Activated T-helper 17 cell treated with anti-CD3 and anti-CD28 coated beads, Interleukin-2, amount 50 U/mL, for 72 hours (primary cell): ENCODE measurements at regions not wholly inside any gene's neighbourhood (a gene's known extent, or its start where the extent isn't known, plus 50 kb on each side); places are given as distances from the start of the nearest gene placed in this dataset.
"Not testable (repeated sequence)": the region's sequence is repeated elsewhere in the genome, so short reads cannot be mapped to it uniquely, and the experiment has no call there.

Source experiments
- ATAC-seq: fragments of 150-1000 bp; cut with Tn5 transposase; replicated peaks from 2 replicates; pipeline ENCODE4 v1.10.0; 2021; ENCODE audit warnings: mild to moderate bottlenecking, moderate library complexity
- H3K27ac Mint-ChIP-seq: one replicate; pipeline ENCODE4 v1.8.0; 2022; ENCODE audit warnings: mixed read lengths
- H3K27me3 Mint-ChIP-seq: one replicate; pipeline ENCODE4 v1.8.0; 2022; ENCODE audit warnings: mixed read lengths
- H3K36me3 Mint-ChIP-seq: one replicate; pipeline ENCODE4 v1.8.0; 2022; ENCODE audit warnings: low read depth, mild to moderate bottlenecking, mixed read lengths
- H3K4me1 Mint-ChIP-seq: one replicate; pipeline ENCODE4 v1.8.0; 2022; ENCODE audit warnings: mixed read lengths
- H3K4me3 Mint-ChIP-seq: one replicate; pipeline ENCODE4 v1.8.0; 2022; ENCODE audit warnings: mild to moderate bottlenecking, mixed read lengths
- H3K9me3 Mint-ChIP-seq: one replicate; pipeline ENCODE4 v1.8.0; 2022; ENCODE audit warnings: mixed read lengths

- H3K4me1 Mint-ChIP-seq, H3K4me3 Mint-ChIP-seq, H3K27ac Mint-ChIP-seq, ATAC-seq, H3K27me3 Mint-ChIP-seq, H3K36me3 Mint-ChIP-seq: not testable (repeated sequence)
- H3K9me3 Mint-ChIP-seq: peaks cover 17% of the 10 kb centered on the region
Observed at GRCh38 chr1:81245084-81245715, 555.5 kb upstream of the ADGRL2 start.

GRCh38 chr1:81244612-81245011, 556.1 kb upstream of the ADGRL2 start:
- not testable (repeated sequence) for H3K27ac Mint-ChIP-seq, H3K4me1 Mint-ChIP-seq, H3K27me3 Mint-ChIP-seq, ATAC-seq, H3K4me3 Mint-ChIP-seq, H3K36me3 Mint-ChIP-seq
- peaks cover 17% of the 10 kb centered on the region for H3K9me3 Mint-ChIP-seq

GRCh38 chr1:81242103-81242502, 558.6 kb upstream of the ADGRL2 start:
- peaks cover 12% of the 10 kb centered on the region for H3K9me3 Mint-ChIP-seq
- ATAC-seq: no peak
- no peaks in the 10 kb centered on the region for H3K27me3 Mint-ChIP-seq
- H3K36me3 Mint-ChIP-seq: no peaks in the 10 kb centered on the region
- H3K27ac Mint-ChIP-seq: no peak overlapping the region
- no peak overlapping the region for H3K4me3 Mint-ChIP-seq
- H3K4me1 Mint-ChIP-seq: no peaks in the 10 kb centered on the region

GRCh38 chr1:81238129-81238528, 562.6 kb upstream of the ADGRL2 start:
- no peaks in the 10 kb centered on the region for H3K27me3 Mint-ChIP-seq
- H3K27ac Mint-ChIP-seq: no peak overlapping the region
- H3K4me1 Mint-ChIP-seq: no peaks in the 10 kb centered on the region
- no peak overlapping the region for H3K4me3 Mint-ChIP-seq
- ATAC-seq: no peak
- H3K9me3 Mint-ChIP-seq: no peaks in the 10 kb centered on the region
- no peaks in the 10 kb centered on the region for H3K36me3 Mint-ChIP-seq

GRCh38 chr1:81237473-81238089, 563.2 kb upstream of the ADGRL2 start:
- Mint-ChIP-seq H3K4me3 (no peak overlapping the region), H3K4me1 (no peaks in the 10 kb centered on the region), H3K9me3 (no peaks in the 10 kb centered on the region), H3K27ac (no peak overlapping the region), H3K36me3 (no peaks in the 10 kb centered on the region), H3K27me3 (no peaks in the 10 kb centered on the region)
- ATAC-seq: no peak

GRCh38 chr1:81234237-81234636, 566.5 kb upstream of the ADGRL2 start:
- no peak overlapping the region for H3K4me3 Mint-ChIP-seq
- no peaks in the 10 kb centered on the region for H3K9me3 Mint-ChIP-seq
- ATAC-seq: no peak
- H3K27me3 Mint-ChIP-seq: no peaks in the 10 kb centered on the region
- H3K4me1 Mint-ChIP-seq: no peaks in the 10 kb centered on the region
- H3K36me3 Mint-ChIP-seq: no peaks in the 10 kb centered on the region
- H3K27ac Mint-ChIP-seq: no peak overlapping the region

- Mint-ChIP-seq H3K9me3 (no peaks in the 10 kb centered on the region), H3K4me1 (no peaks in the 10 kb centered on the region), H3K36me3 (no peaks in the 10 kb centered on the region), H3K27me3 (no peaks in the 10 kb centered on the region), H3K4me3 (no peak overlapping the region), H3K27ac (no peak overlapping the region)
- no peak for ATAC-seq
Observed at GRCh38 chr1:81233591-81233990, 567.1 kb upstream of the ADGRL2 start.

- Mint-ChIP-seq H3K9me3 (no peaks in the 10 kb centered on the region), H3K27ac (no peak overlapping the region), H3K4me1 (no peaks in the 10 kb centered on the region), H3K36me3 (no peaks in the 10 kb centered on the region), H3K4me3 (no peak overlapping the region), H3K27me3 (no peaks in the 10 kb centered on the region)
- ATAC-seq: no peak
Observed at GRCh38 chr1:81232420-81232819, 568.3 kb upstream of the ADGRL2 start.

GRCh38 chr1:81231729-81232038, 569.0 kb upstream of the ADGRL2 start:
- no peak for ATAC-seq
- Mint-ChIP-seq H3K9me3 (no peaks in the 10 kb centered on the region), H3K36me3 (no peaks in the 10 kb centered on the region), H3K4me1 (no peaks in the 10 kb centered on the region), H3K27me3 (no peaks in the 10 kb centered on the region), H3K27ac (no peak overlapping the region), H3K4me3 (no peak overlapping the region)

GRCh38 chr1:81230983-81231728, 569.6 kb upstream of the ADGRL2 start:
- Mint-ChIP-seq H3K9me3 (no peaks in the 10 kb centered on the region), H3K4me3 (no peak overlapping the region), H3K36me3 (no peaks in the 10 kb centered on the region), H3K27ac (no peak overlapping the region), H3K4me1 (no peaks in the 10 kb centered on the region), H3K27me3 (no peaks in the 10 kb centered on the region)
- no peak for ATAC-seq

- no peak for ATAC-seq
- Mint-ChIP-seq H3K9me3 (peaks cover 3% of the 10 kb centered on the region), H3K27ac (no peak overlapping the region), H3K4me3 (no peak overlapping the region), H3K27me3 (no peaks in the 10 kb centered on the region), H3K36me3 (no peaks in the 10 kb centered on the region), H3K4me1 (no peaks in the 10 kb centered on the region)
Observed at GRCh38 chr1:81228926-81229325, 571.8 kb upstream of the ADGRL2 start.

GRCh38 chr1:81226603-81226928, 574.2 kb upstream of the ADGRL2 start:
- no peaks in the 10 kb centered on the region for H3K4me1 Mint-ChIP-seq

GRCh38 chr1:81225789-81226602, 574.7 kb upstream of the ADGRL2 start:
- ATAC-seq: no peak

More at GRCh38 chr1:81226603-81226928, 574.2 kb upstream of the ADGRL2 start:
- H3K4me3 Mint-ChIP-seq: no peak overlapping the region
- no peak overlapping the region for H3K27ac Mint-ChIP-seq
- no peaks in the 10 kb centered on the region for H3K36me3 Mint-ChIP-seq
- no peaks in the 10 kb centered on the region for H3K27me3 Mint-ChIP-seq
- ATAC-seq: no peak
- peaks cover 3% of the 10 kb centered on the region for H3K9me3 Mint-ChIP-seq

GRCh38 chr1:81224222-81224621, 576.5 kb upstream of the ADGRL2 start:
- H3K27me3 Mint-ChIP-seq: no peaks in the 10 kb centered on the region
- H3K4me1 Mint-ChIP-seq: no peaks in the 10 kb centered on the region
- H3K36me3 Mint-ChIP-seq: no peaks in the 10 kb centered on the region
- peaks cover 7% of the 10 kb centered on the region for H3K9me3 Mint-ChIP-seq
- no peak overlapping the region for H3K27ac Mint-ChIP-seq
- no peak for ATAC-seq
- no peak overlapping the region for H3K4me3 Mint-ChIP-seq

More at GRCh38 chr1:81225789-81226602, 574.7 kb upstream of the ADGRL2 start:
- Mint-ChIP-seq H3K9me3 (peaks cover 7% of the 10 kb centered on the region), H3K27me3 (no peaks in the 10 kb centered on the region), H3K27ac (no peak overlapping the region), H3K4me1 (no peaks in the 10 kb centered on the region), H3K36me3 (no peaks in the 10 kb centered on the region), H3K4me3 (no peak overlapping the region)

GRCh38 chr1:81221564-81221963, 579.2 kb upstream of the ADGRL2 start:
- Mint-ChIP-seq H3K4me3 (no peak overlapping the region), H3K27ac (no peak overlapping the region), H3K36me3 (no peaks in the 10 kb centered on the region), H3K9me3 (peaks cover 8% of the 10 kb centered on the region), H3K4me1 (no peaks in the 10 kb centered on the region), H3K27me3 (no peaks in the 10 kb centered on the region)
- no peak for ATAC-seq
